Muscle of leg (tissue), 3 donors: ENCODE measurements at regions not wholly inside any gene's neighbourhood (a gene's known extent, or its start where the extent isn't known, plus 50 kb on each side); places are given as distances from the start of the nearest gene placed in this dataset.

Experiments
- DNase-seq: peaks from one replicate; pipeline ENCODE4 v3.0.0; 2013
- H3K27ac ChIP-seq: one replicate; pipeline ENCODE4 v1.5.1; 2013; ENCODE audit warnings: mild to moderate bottlenecking, low read length, control low read depth
- H3K27me3 ChIP-seq: one replicate; pipeline ENCODE4 v1.6.1; 2013; ENCODE audit warnings: low read length; ENCODE audit not compliant: control insufficient read depth, insufficient read depth
- H3K36me3 ChIP-seq: one replicate; pipeline ENCODE4 v1.6.1; 2013; ENCODE audit warnings: low read length; ENCODE audit not compliant: control insufficient read depth, insufficient read depth
- H3K4me1 ChIP-seq: one replicate; pipeline ENCODE4 v1.6.1; 2013; ENCODE audit warnings: low read length; ENCODE audit not compliant: control insufficient read depth, insufficient read depth
- H3K4me3 ChIP-seq: one replicate; pipeline ENCODE4 v1.5.1; 2013; ENCODE audit warnings: low read length, control low read depth
- H3K9me3 ChIP-seq: replicated peaks from 2 replicates; pipeline ENCODE4 v1.6.1; 2013; ENCODE audit warnings: low read depth, low read length; ENCODE audit not compliant: control insufficient read depth
- WGBS: methylation state at CpG from one replicate; pipeline ENCODE4 v1.1.5; 2013; ENCODE audit warnings: missing lambda C conversion rate; ENCODE audit not compliant: insufficient coverage; 5-methylcytosine and 5-hydroxymethylcytosine counted together

GRCh38 chr3:16658004-16658924 lies 53.0 kb upstream of the DAZL start:
- H3K9me3 ChIP-seq: no peaks in the 10 kb centered on the region
- 25% methylated on average over 3 of the region's 8 CpGs for WGBS
- DNase-seq: peak; percentile 7

GRCh38 chr3:16658925-16659793 lies 53.9 kb upstream of the DAZL start:
- H3K27ac ChIP-seq: no peak overlapping the region
- no peaks in the 10 kb centered on the region for H3K27me3 ChIP-seq
- H3K9me3 ChIP-seq: no peaks in the 10 kb centered on the region
- 80% methylated on average over 1 of the region's 3 CpGs for WGBS
- no peaks in the 10 kb centered on the region for H3K36me3 ChIP-seq
- H3K4me1 ChIP-seq: peaks cover 3% of the 10 kb centered on the region
- no peak overlapping the region for H3K4me3 ChIP-seq
- DNase-seq: no peak

More at GRCh38 chr3:16658004-16658924, 53.0 kb upstream of the DAZL start:
- no peaks in the 10 kb centered on the region for H3K27me3 ChIP-seq
- H3K4me3 ChIP-seq: no peak overlapping the region
- no peak overlapping the region for H3K27ac ChIP-seq
- H3K36me3 ChIP-seq: no peaks in the 10 kb centered on the region
- no peaks in the 10 kb centered on the region for H3K4me1 ChIP-seq

GRCh38 chr3:16663854-16664712 lies 58.9 kb upstream of the DAZL start:
- Histone ChIP-seq H3K4me3 (no peak overlapping the region), H3K36me3 (no peaks in the 10 kb centered on the region), H3K4me1 (peaks cover 13% of the 10 kb centered on the region), H3K9me3 (no peaks in the 10 kb centered on the region), H3K27ac (no peak overlapping the region), H3K27me3 (no peaks in the 10 kb centered on the region)
- no peak for DNase-seq
- 58% methylated on average over 4 of the region's 8 CpGs for WGBS

GRCh38 chr3:16665282-16665741 lies 60.1 kb upstream of the DAZL start:
- H3K27ac ChIP-seq: no peak overlapping the region
- H3K27me3 ChIP-seq: no peaks in the 10 kb centered on the region
- no peak overlapping the region for H3K4me3 ChIP-seq
- H3K4me1 ChIP-seq: peaks cover 13% of the 10 kb centered on the region
- WGBS: 0% methylated on average over 1 of the region's 6 CpGs
- H3K36me3 ChIP-seq: no peaks in the 10 kb centered on the region
- peak; percentile 5 for DNase-seq
- no peaks in the 10 kb centered on the region for H3K9me3 ChIP-seq

GRCh38 chr3:16666206-16666605 lies 61.0 kb upstream of the DAZL start:
- H3K4me3 ChIP-seq: no peak overlapping the region
- WGBS: 100% methylated on average over 1 of the region's 2 CpGs
- H3K36me3 ChIP-seq: no peaks in the 10 kb centered on the region
- no peak overlapping the region for H3K27ac ChIP-seq
- H3K4me1 ChIP-seq: peaks cover 13% of the 10 kb centered on the region
- H3K9me3 ChIP-seq: no peaks in the 10 kb centered on the region
- H3K27me3 ChIP-seq: no peaks in the 10 kb centered on the region
- no peak for DNase-seq

GRCh38 chr3:16667633-16668032 lies 62.4 kb upstream of the DAZL start:
- Histone ChIP-seq H3K9me3 (no peaks in the 10 kb centered on the region), H3K27me3 (no peaks in the 10 kb centered on the region), H3K4me3 (no peak overlapping the region), H3K4me1 (peaks cover 13% of the 10 kb centered on the region), H3K36me3 (no peaks in the 10 kb centered on the region), H3K27ac (no peak overlapping the region)
- no peak for DNase-seq
- WGBS: 57% methylated on average over 4 of the region's 4 CpGs

- no peaks in the 10 kb centered on the region for H3K36me3 ChIP-seq
- no peak overlapping the region for H3K4me3 ChIP-seq
- no peaks in the 10 kb centered on the region for H3K27me3 ChIP-seq
- no peaks in the 10 kb centered on the region for H3K9me3 ChIP-seq
- no CpG with 5 or more reads among the region's 5 CpGs for WGBS
- DNase-seq: peak; percentile 56
- H3K4me1 ChIP-seq: peaks cover 10% of the 10 kb centered on the region
- no peak overlapping the region for H3K27ac ChIP-seq
Observed at GRCh38 chr3:16668776-16669545, 63.7 kb upstream of the DAZL start.

GRCh38 chr3:16670191-16670590 lies 65.0 kb upstream of the DAZL start:
- Histone ChIP-seq H3K27me3 (no peaks in the 10 kb centered on the region), H3K4me3 (no peak overlapping the region), H3K27ac (no peak overlapping the region), H3K9me3 (no peaks in the 10 kb centered on the region), H3K36me3 (no peaks in the 10 kb centered on the region), H3K4me1 (peaks cover 10% of the 10 kb centered on the region)
- DNase-seq: no peak

GRCh38 chr3:16671690-16672089 lies 66.5 kb upstream of the DAZL start:
- no peaks in the 10 kb centered on the region for H3K27me3 ChIP-seq
- no peak overlapping the region for H3K4me3 ChIP-seq
- H3K27ac ChIP-seq: no peak overlapping the region
- no peak for DNase-seq
- H3K36me3 ChIP-seq: no peaks in the 10 kb centered on the region
- WGBS: 57% methylated on average over 1 of the region's 1 CpG
- peaks cover 10% of the 10 kb centered on the region for H3K4me1 ChIP-seq
- peaks cover 3% of the 10 kb centered on the region for H3K9me3 ChIP-seq
